ENCODE measurements at regions not wholly inside any gene's neighbourhood (a gene's known extent, or its start where the extent isn't known, plus 50 kb on each side); places are given as distances from the start of the nearest gene placed in this dataset.

DNA sequence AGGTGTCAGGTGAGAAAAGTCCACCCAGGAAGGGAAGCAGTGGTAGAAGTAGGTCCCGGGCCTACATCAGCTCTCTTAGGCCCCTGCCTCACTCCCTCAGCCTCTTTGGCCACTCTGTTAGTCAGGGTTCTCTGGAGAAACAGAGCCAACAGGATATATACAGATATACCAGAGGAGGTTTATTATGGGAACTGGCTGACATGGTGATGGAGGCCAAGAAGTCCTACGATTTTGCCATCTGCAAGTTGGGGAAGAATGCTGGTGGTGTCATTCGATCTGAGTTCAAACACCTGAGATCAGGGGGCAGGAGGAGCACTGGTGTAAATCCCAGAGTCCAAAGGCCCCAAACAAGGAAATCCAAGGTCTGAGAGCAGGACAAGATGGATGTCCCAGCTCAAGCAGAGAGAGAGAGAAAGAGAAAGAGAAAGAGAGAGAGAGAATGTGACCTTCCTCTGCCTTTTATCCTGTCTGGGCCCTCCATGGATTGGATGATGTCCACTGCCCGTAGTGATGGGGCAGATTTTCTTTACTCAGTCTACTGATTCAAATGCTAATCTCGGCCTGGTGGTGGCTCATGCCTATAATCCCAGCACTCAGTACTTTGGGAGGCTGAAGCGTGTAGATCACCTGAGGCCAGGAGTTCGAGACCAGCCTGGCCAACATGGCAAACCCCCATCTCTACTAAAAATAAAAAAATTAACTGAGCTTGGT, 111.1 kb upstream of the MYCN start:
- no peak for DNase-seq (ENCODE audit: unreplicated experiment)
- H3K27ac Mint-ChIP-seq (ENCODE audit: low read depth, unreplicated experiment), result no peak overlapping the region
- H3K4me3 Mint-ChIP-seq (ENCODE audit: unreplicated experiment), result no peak overlapping the region
- POLR2A ChIA-PET, result no interaction called here
- no peaks in the 10 kb centered on the region for H3K27me3 Mint-ChIP-seq (ENCODE audit: insufficient read depth, unreplicated experiment)
- H3K9me3 Mint-ChIP-seq (ENCODE audit: unreplicated experiment), result no peaks in the 10 kb centered on the region
- H3K36me3 Mint-ChIP-seq (ENCODE audit: insufficient read depth, unreplicated experiment), result no peaks in the 10 kb centered on the region
- intact Hi-C loops (cut with micrococcal nuclease), result no loop called here
- BruUV-seq (replicated peaks), result no TSS peak
- no peaks in the 10 kb centered on the region for H3K4me1 Mint-ChIP-seq (ENCODE audit: insufficient read depth, unreplicated experiment)
- TF ChIP-seq, protein P1, sequence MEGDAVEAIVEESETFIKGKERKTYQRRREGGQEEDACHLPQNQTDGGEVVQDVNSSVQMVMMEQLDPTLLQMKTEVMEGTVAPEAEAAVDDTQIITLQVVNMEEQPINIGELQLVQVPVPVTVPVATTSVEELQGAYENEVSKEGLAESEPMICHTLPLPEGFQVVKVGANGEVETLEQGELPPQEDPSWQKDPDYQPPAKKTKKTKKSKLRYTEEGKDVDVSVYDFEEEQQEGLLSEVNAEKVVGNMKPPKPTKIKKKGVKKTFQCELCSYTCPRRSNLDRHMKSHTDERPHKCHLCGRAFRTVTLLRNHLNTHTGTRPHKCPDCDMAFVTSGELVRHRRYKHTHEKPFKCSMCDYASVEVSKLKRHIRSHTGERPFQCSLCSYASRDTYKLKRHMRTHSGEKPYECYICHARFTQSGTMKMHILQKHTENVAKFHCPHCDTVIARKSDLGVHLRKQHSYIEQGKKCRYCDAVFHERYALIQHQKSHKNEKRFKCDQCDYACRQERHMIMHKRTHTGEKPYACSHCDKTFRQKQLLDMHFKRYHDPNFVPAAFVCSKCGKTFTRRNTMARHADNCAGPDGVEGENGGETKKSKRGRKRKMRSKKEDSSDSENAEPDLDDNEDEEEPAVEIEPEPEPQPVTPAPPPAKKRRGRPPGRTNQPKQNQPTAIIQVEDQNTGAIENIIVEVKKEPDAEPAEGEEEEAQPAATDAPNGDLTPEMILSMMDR (IDR thresholded peaks at IDR 0.05; ENCODE audit: unreplicated experiment), result no peak
- CTCF ChIA-PET, result no interaction called here

DNA sequence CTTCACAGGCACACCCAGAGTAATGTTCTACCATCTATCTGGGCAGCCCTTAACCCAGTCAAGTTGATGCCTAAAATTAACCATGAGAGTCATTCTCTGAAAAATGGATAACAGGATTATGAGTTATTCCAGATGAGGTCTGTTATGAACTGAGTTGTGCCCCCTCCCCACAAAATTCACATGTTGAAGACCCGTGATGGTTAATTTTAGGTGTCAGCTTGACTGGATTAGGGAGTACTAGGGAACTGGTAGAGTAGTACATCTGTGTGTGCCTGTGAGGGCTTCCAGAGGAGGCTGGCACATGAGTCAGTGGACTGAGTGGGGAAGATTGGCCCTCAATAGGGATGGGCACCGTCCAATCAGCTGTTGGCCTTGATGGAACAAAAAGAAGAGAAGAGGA, 110.4 kb upstream of the MYCN start:
- H3K4me1 Mint-ChIP-seq (ENCODE audit: insufficient read depth, unreplicated experiment), result no peaks in the 10 kb centered on the region

DNA sequence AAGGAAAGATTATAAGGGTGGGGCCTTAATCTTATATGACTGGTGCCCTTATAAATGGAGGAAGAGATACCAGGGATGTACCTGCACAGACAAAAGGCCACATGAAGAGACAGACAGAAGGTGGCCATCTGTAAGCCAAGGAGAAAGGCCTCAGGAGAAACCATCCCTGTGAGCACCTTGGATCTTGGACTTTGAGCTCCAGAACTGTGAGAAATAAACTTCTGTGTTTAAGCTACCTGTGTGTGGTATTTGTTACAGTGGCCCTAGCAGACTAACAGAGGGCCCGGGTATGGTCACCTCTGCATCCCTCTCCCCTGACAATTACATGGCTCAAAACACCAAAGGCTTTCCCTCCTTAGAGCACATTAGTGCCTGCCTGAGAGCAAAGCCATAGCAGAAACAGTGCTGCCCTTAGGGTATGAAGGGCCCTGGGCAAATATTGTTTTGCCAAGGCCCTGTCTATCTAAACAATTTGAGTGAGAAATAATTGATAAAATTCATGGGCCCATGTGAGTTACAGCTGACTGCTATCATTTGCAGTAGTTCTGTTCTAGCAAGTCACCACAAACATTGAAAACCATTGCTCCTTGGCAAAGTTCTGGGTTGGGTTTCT, 109.3 kb upstream of the MYCN start:
- H3K4me1 Mint-ChIP-seq (ENCODE audit: insufficient read depth, unreplicated experiment), result no peaks in the 10 kb centered on the region
- ChIA-PET POLR2A (no interaction called here), CTCF (no interaction called here)
- TF ChIP-seq, protein P1 (IDR thresholded peaks at IDR 0.05; ENCODE audit: unreplicated experiment), result no peak
- H3K4me3 Mint-ChIP-seq (ENCODE audit: unreplicated experiment), result no peak overlapping the region
- no peaks in the 10 kb centered on the region for H3K36me3 Mint-ChIP-seq (ENCODE audit: insufficient read depth, unreplicated experiment)
- no peak overlapping the region for H3K27ac Mint-ChIP-seq (ENCODE audit: low read depth, unreplicated experiment)
- BruUV-seq (replicated peaks), result no TSS peak
- DNase-seq (ENCODE audit: unreplicated experiment), result no peak
- intact Hi-C loops (cut with micrococcal nuclease), result no loop called here
- H3K9me3 Mint-ChIP-seq (ENCODE audit: unreplicated experiment), result no peaks in the 10 kb centered on the region
- no peaks in the 10 kb centered on the region for H3K27me3 Mint-ChIP-seq (ENCODE audit: insufficient read depth, unreplicated experiment)

More for the DNA sequence above, 110.4 kb upstream of the MYCN start:
- TF ChIP-seq, protein P1 (IDR thresholded peaks at IDR 0.05; ENCODE audit: unreplicated experiment), result no peak
- Mint-ChIP-seq H3K36me3 (ENCODE audit: insufficient read depth, unreplicated experiment) (no peaks in the 10 kb centered on the region), H3K9me3 (ENCODE audit: unreplicated experiment) (no peaks in the 10 kb centered on the region), H3K27me3 (ENCODE audit: insufficient read depth, unreplicated experiment) (no peaks in the 10 kb centered on the region), H3K4me3 (ENCODE audit: unreplicated experiment) (no peak overlapping the region), H3K27ac (ENCODE audit: low read depth, unreplicated experiment) (no peak overlapping the region)
- ChIA-PET POLR2A (no interaction called here), CTCF (no interaction called here)
- intact Hi-C loops (cut with micrococcal nuclease), result no loop called here
- no peak for DNase-seq (ENCODE audit: unreplicated experiment)
- BruUV-seq (replicated peaks), result no TSS peak

DNA sequence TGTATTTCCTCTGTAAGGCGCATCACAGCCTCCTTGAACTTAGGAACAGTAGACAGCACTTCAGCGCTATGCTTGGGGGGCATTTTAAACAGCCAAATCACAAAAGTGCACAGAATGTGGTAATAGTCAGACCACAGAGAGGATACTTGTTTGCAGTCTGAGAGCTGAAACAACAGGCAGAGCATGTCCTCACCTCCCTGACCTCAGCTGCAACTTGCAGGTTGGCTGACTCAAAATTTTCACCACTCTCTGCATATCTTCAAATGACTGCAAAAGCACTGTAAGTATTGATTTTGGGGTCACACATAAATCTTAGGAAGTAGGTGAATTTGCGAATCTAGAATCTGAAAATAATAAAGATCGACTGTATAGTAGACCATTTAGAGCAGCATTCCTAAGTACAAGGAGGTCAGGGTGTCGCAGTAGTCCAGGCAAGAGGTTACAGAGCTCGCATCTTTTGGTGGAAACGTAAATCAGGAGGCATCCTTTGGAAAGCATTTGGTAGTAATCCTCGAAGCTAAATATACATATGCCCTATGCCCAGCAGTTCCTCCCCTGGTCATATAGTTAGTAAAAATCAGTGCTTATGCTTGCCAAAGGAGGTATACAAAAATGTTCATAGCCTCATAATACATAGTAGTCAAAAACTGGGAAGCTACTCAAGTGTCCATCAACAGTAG, 108.2 kb upstream of the MYCN start:
- intact Hi-C loops (cut with micrococcal nuclease), result no loop called here
- ChIA-PET POLR2A (no interaction called here), CTCF (interaction anchor here (0.6 to 1.3 kb wide), 2 partner anchors 9 to 192 kb away, joined by 3 read pairs; no protein-coding TSS in a partner anchor)
- Mint-ChIP-seq H3K4me3 (ENCODE audit: unreplicated experiment) (no peak overlapping the region), H3K27me3 (ENCODE audit: insufficient read depth, unreplicated experiment) (no peaks in the 10 kb centered on the region), H3K27ac (ENCODE audit: low read depth, unreplicated experiment) (no peak overlapping the region), H3K36me3 (ENCODE audit: insufficient read depth, unreplicated experiment) (no peaks in the 10 kb centered on the region), H3K4me1 (ENCODE audit: insufficient read depth, unreplicated experiment) (no peaks in the 10 kb centered on the region), H3K9me3 (ENCODE audit: unreplicated experiment) (no peaks in the 10 kb centered on the region)
- no TSS peak for BruUV-seq (replicated peaks)
- no peak for DNase-seq (ENCODE audit: unreplicated experiment)
- TF ChIP-seq, protein P1 (IDR thresholded peaks at IDR 0.05; ENCODE audit: unreplicated experiment), result no peak

All from MCF 10A (cell line).